Trophoblast cell (in vitro differentiated cells and primary cell): ENCODE measurements at regions not wholly inside any gene's neighbourhood (a gene's known extent, or its start where the extent isn't known, plus 50 kb on each side); places are given as distances from the start of the nearest gene placed in this dataset.

ENCODE experiments used
- DNase-seq, 2 donors: peaks; one replicate each; pipeline ENCODE4 v3.0.0-alpha.2; 2016
- H2AFZ ChIP-seq: 2 replicates; pipeline ENCODE4 v1.6.1; 2013; ENCODE audit warnings: low read length, moderate library complexity, mild to moderate bottlenecking; ENCODE audit not compliant: insufficient read depth, poor library complexity
- H2AK5ac ChIP-seq: 2 replicates; pipeline ENCODE4 v1.6.1; 2013; ENCODE audit warnings: mild to moderate bottlenecking, low read length
- H2BK120ac ChIP-seq: 2 replicates; pipeline ENCODE4 v1.6.1; 2013; ENCODE audit warnings: low read length, mild to moderate bottlenecking, moderate library complexity; ENCODE audit not compliant: insufficient read depth, poor library complexity
- H2BK12ac ChIP-seq: 2 replicates; pipeline ENCODE4 v1.6.1; 2013; ENCODE audit warnings: mild to moderate bottlenecking, low read length, moderate library complexity
- H2BK5ac ChIP-seq: 2 replicates; pipeline ENCODE4 v1.6.1; 2013; ENCODE audit warnings: low read length, low read depth, moderate library complexity, mild to moderate bottlenecking; ENCODE audit not compliant: poor library complexity
- H3K14ac ChIP-seq: 2 replicates; pipeline ENCODE4 v1.6.1; 2013; ENCODE audit warnings: mild to moderate bottlenecking, low read length
- H3K18ac ChIP-seq: 2 replicates; pipeline ENCODE4 v1.6.1; 2013; ENCODE audit warnings: mild to moderate bottlenecking, low read length
- H3K23ac ChIP-seq: 2 replicates; pipeline ENCODE4 v1.6.1; 2013; ENCODE audit warnings: low read length
- H3K27ac ChIP-seq: 2 replicates; pipeline ENCODE4 v1.5.1; 2013; ENCODE audit warnings: low read depth, mild to moderate bottlenecking, inconsistent platforms, low read length, moderate library complexity
- H3K27me3 ChIP-seq: 2 replicates; pipeline ENCODE4 v1.6.1; 2013; ENCODE audit warnings: inconsistent platforms, mild to moderate bottlenecking, low read length, moderate library complexity; ENCODE audit not compliant: insufficient read depth
- H3K36me3 ChIP-seq, 2 experiments: 1 replicate in 1 of 2; 2 replicates in 1 of 2; pipeline ENCODE4 v1.6.1; 2013; ENCODE audit warnings: low read length in 2 of 2, mild to moderate bottlenecking in 2 of 2, moderate library complexity in 1 of 2; ENCODE audit not compliant: insufficient read depth in 2 of 2, control insufficient read depth in 1 of 2
- H3K4ac ChIP-seq: 2 replicates; pipeline ENCODE4 v1.6.1; 2013; ENCODE audit warnings: low read depth, mild to moderate bottlenecking, low read length, moderate library complexity
- H3K4me1 ChIP-seq, 2 experiments: 1 replicate in 1 of 2; 2 replicates in 1 of 2; pipeline ENCODE4 v1.6.1; 2013; ENCODE audit warnings: low read length in 2 of 2, mild to moderate bottlenecking in 2 of 2, moderate library complexity in 1 of 2; ENCODE audit not compliant: insufficient read depth in 2 of 2, control insufficient read depth in 1 of 2
- H3K4me2 ChIP-seq: 2 replicates; pipeline ENCODE4 v1.6.1; 2013; ENCODE audit warnings: inconsistent platforms, mild to moderate bottlenecking, low read length, moderate library complexity
- H3K4me3 ChIP-seq: 2 replicates; pipeline ENCODE4 v1.5.1; 2013; ENCODE audit warnings: mild to moderate bottlenecking, low read depth, low read length, inconsistent platforms
- H3K79me1 ChIP-seq: one replicate; pipeline ENCODE4 v1.6.1; 2013; ENCODE audit warnings: low read length
- H3K79me2 ChIP-seq: 2 replicates; pipeline ENCODE4 v1.6.1; 2013; ENCODE audit warnings: low read length, mild to moderate bottlenecking; ENCODE audit not compliant: control insufficient read depth, insufficient read depth, poor library complexity
- H3K9ac ChIP-seq: 2 replicates; pipeline ENCODE4 v1.6.1; 2013; ENCODE audit warnings: mild to moderate bottlenecking, low read length
- H3K9me3 ChIP-seq: 2 replicates; pipeline ENCODE4 v1.6.1; 2013; ENCODE audit warnings: low read depth, mild to moderate bottlenecking, control low read depth, inconsistent platforms, low read length; ENCODE audit not compliant: insufficient read depth
- H4K12ac ChIP-seq: 2 replicates; pipeline ENCODE4 v1.6.1; 2013; ENCODE audit warnings: low read depth, mild to moderate bottlenecking, low read length, moderate library complexity
- H4K8ac ChIP-seq: 2 replicates; pipeline ENCODE4 v1.6.1; 2013; ENCODE audit warnings: low read depth, mild to moderate bottlenecking, low read length, moderate library complexity
- H4K91ac ChIP-seq: one replicate; pipeline ENCODE4 v1.6.1; 2013; ENCODE audit warnings: low read depth, mild to moderate bottlenecking, low read length, moderate library complexity
- WGBS: extraction: QIAGEN DNeasy Blood & Tissue Kit; methylation state at CpG from one replicate; pipeline ENCODE4 v1.1.7; 2013; ENCODE audit warnings: missing lambda C conversion rate; ENCODE audit not compliant: insufficient read length, insufficient coverage; ENCODE audit errors: extremely low coverage; 5-methylcytosine and 5-hydroxymethylcytosine counted together

GRCh38 chr10:64617085-64617484 lies 1095.9 kb downstream of the REEP3 start:
- Histone ChIP-seq H3K9me3 (no peaks in the 10 kb centered on the region), H3K4me1 (no peaks in the 10 kb centered on the region), H2BK5ac (no peak overlapping the region), H2BK120ac (no peak overlapping the region), H4K91ac (no peak overlapping the region), H3K4me2 (no peak overlapping the region), H3K36me3 (no peaks in the 10 kb centered on the region), H3K4ac (no peak overlapping the region), H2BK12ac (no peak overlapping the region), H3K23ac (no peak overlapping the region), H4K8ac (no peak overlapping the region), H2AFZ (no peak overlapping the region), H3K27ac (no peak overlapping the region), H3K9ac (no peak overlapping the region), H3K79me2 (no peaks in the 10 kb centered on the region), H2AK5ac (no peak overlapping the region), H3K4me3 (no peak overlapping the region), H3K18ac (no peak overlapping the region), H3K27me3 (no peaks in the 10 kb centered on the region), H3K14ac (no peak overlapping the region), H4K12ac (no peak overlapping the region), H3K79me1 (no peaks in the 10 kb centered on the region)
- WGBS, result no CpG with 5 or more reads among the region's 3 CpGs
- no peak for DNase-seq

- Histone ChIP-seq H4K8ac (no peak overlapping the region), H3K36me3 (no peaks in the 10 kb centered on the region), H3K14ac (no peak overlapping the region), H4K12ac (no peak overlapping the region), H2AFZ (no peak overlapping the region), H2BK12ac (no peak overlapping the region), H3K4ac (no peak overlapping the region), H3K23ac (no peak overlapping the region), H3K79me2 (no peaks in the 10 kb centered on the region), H3K27me3 (no peaks in the 10 kb centered on the region), H4K91ac (no peak overlapping the region), H3K4me2 (no peak overlapping the region), H3K9me3 (no peaks in the 10 kb centered on the region), H3K4me1 (no peaks in the 10 kb centered on the region), H2BK120ac (no peak overlapping the region), H3K9ac (no peak overlapping the region), H3K4me3 (no peak overlapping the region), H2AK5ac (no peak overlapping the region), H3K27ac (no peak overlapping the region), H2BK5ac (no peak overlapping the region), H3K79me1 (no peaks in the 10 kb centered on the region), H3K18ac (no peak overlapping the region)
- no peak for DNase-seq
- no CpG with 5 or more reads among the region's 2 CpGs for WGBS
These were observed 1097.9 kb downstream of the REEP3 start for GRCh38 chr10:64619102-64619501.

- Histone ChIP-seq H3K4me3 (no peak overlapping the region), H3K27me3 (no peaks in the 10 kb centered on the region), H2BK5ac (no peak overlapping the region), H3K9me3 (no peaks in the 10 kb centered on the region), H3K23ac (no peak overlapping the region), H4K12ac (no peak overlapping the region), H3K79me2 (no peaks in the 10 kb centered on the region), H3K27ac (no peak overlapping the region), H4K8ac (no peak overlapping the region), H2BK12ac (no peak overlapping the region), H4K91ac (no peak overlapping the region), H2BK120ac (no peak overlapping the region), H3K14ac (no peak overlapping the region), H3K36me3 (no peaks in the 10 kb centered on the region), H2AFZ (no peak overlapping the region), H3K4ac (no peak overlapping the region), H3K18ac (no peak overlapping the region), H3K9ac (no peak overlapping the region), H3K4me1 (no peaks in the 10 kb centered on the region), H2AK5ac (no peak overlapping the region), H3K79me1 (no peaks in the 10 kb centered on the region), H3K4me2 (no peak overlapping the region)
- DNase-seq, result no peak
- no CpG with 5 or more reads among the region's 1 CpG for WGBS
These were observed 1105.7 kb downstream of the REEP3 start for GRCh38 chr10:64626924-64627323.

GRCh38 chr10:64630534-64630933 lies 1109.3 kb downstream of the REEP3 start:
- no peaks in the 10 kb centered on the region for H3K79me1 ChIP-seq
- no peak for DNase-seq
- H3K14ac ChIP-seq, result no peak overlapping the region
- no peak overlapping the region for H3K9ac ChIP-seq
- H3K4me2 ChIP-seq, result no peak overlapping the region
- no CpG with 5 or more reads among the region's 3 CpGs for WGBS
- no peaks in the 10 kb centered on the region for H3K27me3 ChIP-seq
- no peak overlapping the region for H4K91ac ChIP-seq
- H2BK12ac ChIP-seq, result no peak overlapping the region
- no peak overlapping the region for H4K12ac ChIP-seq
- H3K79me2 ChIP-seq, result no peaks in the 10 kb centered on the region
- no peaks in the 10 kb centered on the region for H3K36me3 ChIP-seq
- H2AFZ ChIP-seq, result no peak overlapping the region
- no peak overlapping the region for H2AK5ac ChIP-seq
- no peak overlapping the region for H3K18ac ChIP-seq
- H2BK120ac ChIP-seq, result no peak overlapping the region
- H3K23ac ChIP-seq, result no peak overlapping the region
- H3K4ac ChIP-seq, result no peak overlapping the region
- H3K9me3 ChIP-seq, result no peaks in the 10 kb centered on the region
- no peak overlapping the region for H3K4me3 ChIP-seq
- H3K27ac ChIP-seq, result no peak overlapping the region
- no peak overlapping the region for H4K8ac ChIP-seq
- H3K4me1 ChIP-seq, result no peaks in the 10 kb centered on the region
- H2BK5ac ChIP-seq, result no peak overlapping the region

GRCh38 chr10:64635906-64636305 lies 1114.7 kb downstream of the REEP3 start:
- Histone ChIP-seq H2BK5ac (no peak overlapping the region), H3K9ac (no peak overlapping the region), H3K9me3 (no peaks in the 10 kb centered on the region), H3K79me1 (no peaks in the 10 kb centered on the region), H3K4me1 (no peaks in the 10 kb centered on the region), H4K8ac (no peak overlapping the region), H3K27me3 (no peaks in the 10 kb centered on the region), H3K4me2 (no peak overlapping the region), H3K23ac (no peak overlapping the region), H3K4ac (no peak overlapping the region), H3K79me2 (no peaks in the 10 kb centered on the region), H2BK12ac (no peak overlapping the region), H3K4me3 (no peak overlapping the region), H4K91ac (no peak overlapping the region), H3K27ac (no peak overlapping the region), H2AK5ac (no peak overlapping the region), H3K14ac (no peak overlapping the region), H3K36me3 (no peaks in the 10 kb centered on the region), H3K18ac (no peak overlapping the region), H2AFZ (no peak overlapping the region), H2BK120ac (no peak overlapping the region), H4K12ac (no peak overlapping the region)
- DNase-seq, result no peak
